Spinal cord (tissue), 9 donors: ENCODE measurements at regions not wholly inside any gene's neighbourhood (a gene's known extent, or its start where the extent isn't known, plus 50 kb on each side); places are given as distances from the start of the nearest gene placed in this dataset.

Experiments used
- DNase-seq, 6 donors: peaks; one replicate each; pipeline versions ENCODE4 v3.0.0 to v3.0.0-alpha.2; 2013 to 2015; ENCODE audit warnings: low spot score in 6 of 6, low read depth in 4 of 6
- H3K27ac ChIP-seq: one replicate; pipeline ENCODE4 v1.5.1; 2013; ENCODE audit warnings: low read depth, low read length, control low read depth
- H3K27me3 ChIP-seq: one replicate; pipeline ENCODE4 v1.6.1; 2013; ENCODE audit warnings: low read length; ENCODE audit not compliant: control insufficient read depth, insufficient read depth
- H3K36me3 ChIP-seq: one replicate; pipeline ENCODE4 v1.6.1; 2013; ENCODE audit warnings: low read length; ENCODE audit not compliant: control insufficient read depth, insufficient read depth
- H3K4me1 ChIP-seq: one replicate; pipeline ENCODE4 v1.6.1; 2013; ENCODE audit warnings: low read length; ENCODE audit not compliant: control insufficient read depth, insufficient read depth
- H3K4me3 ChIP-seq: one replicate; pipeline ENCODE4 v1.5.1; 2013; ENCODE audit warnings: low read depth, low read length, control low read depth
- H3K9me3 ChIP-seq: one replicate; pipeline ENCODE4 v1.6.1; 2013; ENCODE audit warnings: low read length; ENCODE audit not compliant: control insufficient read depth, insufficient read depth
- WGBS: methylation state at CpG from one replicate; pipeline ENCODE4 v1.1.5; 2013; ENCODE audit warnings: missing lambda C conversion rate; ENCODE audit not compliant: insufficient coverage; 5-methylcytosine and 5-hydroxymethylcytosine counted together
- donor health status: healthy.

GRCh38 chr9:71562140-71562539, 206.2 kb downstream of the CEMIP2 start:
- no peak for DNase-seq
- Histone ChIP-seq H3K27ac (no peak overlapping the region), H3K9me3 (no peaks in the 10 kb centered on the region), H3K27me3 (no peaks in the 10 kb centered on the region), H3K4me1 (peaks cover 3% of the 10 kb centered on the region), H3K36me3 (no peaks in the 10 kb centered on the region), H3K4me3 (no peak overlapping the region)
- no CpG with 5 or more reads among the region's 4 CpGs for WGBS

GRCh38 chr9:71557310-71557709, 211.0 kb downstream of the CEMIP2 start:
- Histone ChIP-seq H3K4me1 (peaks cover 6% of the 10 kb centered on the region), H3K36me3 (no peaks in the 10 kb centered on the region), H3K27ac (no peak overlapping the region), H3K9me3 (no peaks in the 10 kb centered on the region), H3K27me3 (peaks cover 2% of the 10 kb centered on the region), H3K4me3 (no peak overlapping the region)
- DNase-seq = peak in 1 of 6 donors; percentile 9
- 100% methylated on average over 1 of the region's 2 CpGs for WGBS

DNA sequence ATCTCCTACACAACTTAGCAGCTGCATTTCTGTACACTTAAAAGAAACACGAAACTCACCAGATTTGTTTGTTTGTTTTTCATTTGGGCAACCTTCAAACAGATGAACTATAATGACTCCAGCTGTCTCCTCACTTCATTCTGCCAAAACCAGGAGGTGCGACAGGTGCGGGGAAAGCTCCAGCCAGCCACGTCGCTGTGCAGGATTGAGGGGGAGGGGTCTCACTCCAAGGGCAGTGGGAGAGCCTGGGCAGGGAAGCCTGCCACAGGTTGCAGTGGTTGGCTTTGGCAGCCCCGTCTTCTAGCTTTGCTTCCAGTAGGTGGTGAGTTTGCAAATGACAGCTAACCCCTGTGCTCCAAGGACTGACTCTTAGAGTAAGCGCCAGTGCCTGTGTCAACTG, 215.8 kb downstream of the CEMIP2 start:
- peak in 2 of 6 donors; percentile 33 to 55 for DNase-seq
- 9% methylated on average over 5 of the region's 7 CpGs for WGBS
- no peak overlapping the region for H3K4me3 ChIP-seq

GRCh38 chr9:71549023-71549422, 219.3 kb downstream of the CEMIP2 start:
- DNase-seq = no peak
- no peak overlapping the region for H3K4me3 ChIP-seq
- H3K27me3 ChIP-seq = peaks cover 2% of the 10 kb centered on the region
- no peaks in the 10 kb centered on the region for H3K36me3 ChIP-seq
- peaks cover 3% of the 10 kb centered on the region for H3K4me1 ChIP-seq
- WGBS = 100% methylated on average over 2 of the region's 2 CpGs
- no peak overlapping the region for H3K27ac ChIP-seq
- no peaks in the 10 kb centered on the region for H3K9me3 ChIP-seq

More for the DNA sequence above, 215.8 kb downstream of the CEMIP2 start:
- H3K4me1 ChIP-seq = peaks cover 3% of the 10 kb centered on the region
- peaks cover 2% of the 10 kb centered on the region for H3K27me3 ChIP-seq
- H3K9me3 ChIP-seq = no peaks in the 10 kb centered on the region
- no peaks in the 10 kb centered on the region for H3K36me3 ChIP-seq
- H3K27ac ChIP-seq = no peak overlapping the region

GRCh38 chr9:71544464-71544863, 223.8 kb downstream of the CEMIP2 start:
- Histone ChIP-seq H3K27me3 (no peaks in the 10 kb centered on the region), H3K36me3 (no peaks in the 10 kb centered on the region), H3K9me3 (no peaks in the 10 kb centered on the region), H3K4me1 (no peaks in the 10 kb centered on the region), H3K4me3 (no peak overlapping the region), H3K27ac (no peak overlapping the region)
- no peak for DNase-seq
- WGBS = 93% methylated on average over 2 of the region's 4 CpGs

- H3K4me3 ChIP-seq = no peak overlapping the region
- H3K4me1 ChIP-seq = no peaks in the 10 kb centered on the region
- WGBS = no CpG with 5 or more reads among the region's 2 CpGs
- no peaks in the 10 kb centered on the region for H3K27me3 ChIP-seq
- H3K9me3 ChIP-seq = no peaks in the 10 kb centered on the region
- H3K36me3 ChIP-seq = no peaks in the 10 kb centered on the region
- DNase-seq = peak in 1 of 6 donors; percentile 19
- H3K27ac ChIP-seq = no peak overlapping the region
These were observed 226.9 kb downstream of the CEMIP2 start for GRCh38 chr9:71541436-71541835.

DNA sequence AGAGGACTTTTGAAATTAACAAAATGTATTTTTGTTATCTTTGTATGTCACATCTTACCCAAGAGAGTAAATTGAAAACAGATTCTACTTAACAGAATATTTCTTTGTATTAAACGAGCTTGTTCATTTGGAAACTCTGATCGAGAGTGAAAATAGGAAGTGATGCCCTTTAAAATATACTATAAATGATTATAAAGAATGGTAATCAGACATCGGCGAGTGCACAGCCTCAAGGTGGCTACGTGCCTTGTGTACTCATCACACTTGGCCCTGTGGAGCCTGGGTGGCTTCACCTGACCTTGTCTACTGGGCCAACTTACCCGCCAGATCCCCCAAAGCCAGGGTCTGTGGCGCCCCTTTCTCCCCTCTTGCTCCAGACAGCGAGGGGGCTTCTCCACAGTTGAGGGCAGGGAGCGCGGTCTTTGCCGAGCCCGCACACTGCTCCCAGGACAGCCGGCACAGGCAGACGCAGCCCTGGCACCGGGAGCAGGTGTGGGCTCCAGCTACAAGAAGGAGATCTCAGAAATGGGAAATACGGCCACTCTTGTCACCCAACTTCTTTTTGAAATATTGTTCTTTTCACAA, 243.2 kb downstream of the CEMIP2 start:
- no peak overlapping the region for H3K4me3 ChIP-seq
- H3K27ac ChIP-seq = no peak overlapping the region
- no peaks in the 10 kb centered on the region for H3K9me3 ChIP-seq
- H3K27me3 ChIP-seq = no peaks in the 10 kb centered on the region
- WGBS = 95% methylated on average over 12 of the region's 16 CpGs
- DNase-seq = no peak
- no peaks in the 10 kb centered on the region for H3K36me3 ChIP-seq
- no peaks in the 10 kb centered on the region for H3K4me1 ChIP-seq

GRCh38 chr9:71524516-71524915, 243.8 kb downstream of the CEMIP2 start:
- Histone ChIP-seq H3K4me1 (no peaks in the 10 kb centered on the region), H3K36me3 (no peaks in the 10 kb centered on the region), H3K27ac (no peak overlapping the region), H3K27me3 (no peaks in the 10 kb centered on the region), H3K4me3 (no peak overlapping the region), H3K9me3 (no peaks in the 10 kb centered on the region)
- 40% methylated on average over 1 of the region's 1 CpG for WGBS
- DNase-seq = no peak

DNA sequence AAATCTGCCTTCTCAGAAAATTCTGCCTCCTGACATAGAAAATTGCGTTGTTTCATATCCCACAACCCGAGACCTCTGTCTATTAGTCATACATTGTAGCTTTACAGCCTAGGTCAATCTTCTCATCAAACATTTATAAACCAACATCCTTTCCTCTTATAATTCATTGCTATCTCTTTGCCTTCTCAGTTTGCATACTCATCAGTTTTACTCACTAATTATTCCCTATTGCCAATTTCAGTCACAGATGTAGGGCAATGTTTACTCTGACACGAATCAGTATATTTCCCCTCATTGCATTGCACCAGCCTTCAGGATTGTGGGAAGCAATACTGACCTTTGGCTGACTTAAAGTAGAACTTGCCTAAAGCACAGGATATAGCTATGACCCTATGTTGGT, 247.2 kb downstream of the CEMIP2 start:
- 78% methylated on average over 3 of the region's 3 CpGs for WGBS
- Histone ChIP-seq H3K27me3 (no peaks in the 10 kb centered on the region), H3K36me3 (no peaks in the 10 kb centered on the region), H3K4me3 (no peak overlapping the region), H3K9me3 (no peaks in the 10 kb centered on the region), H3K27ac (no peak overlapping the region), H3K4me1 (peaks cover 4% of the 10 kb centered on the region)
- no peak for DNase-seq

DNA sequence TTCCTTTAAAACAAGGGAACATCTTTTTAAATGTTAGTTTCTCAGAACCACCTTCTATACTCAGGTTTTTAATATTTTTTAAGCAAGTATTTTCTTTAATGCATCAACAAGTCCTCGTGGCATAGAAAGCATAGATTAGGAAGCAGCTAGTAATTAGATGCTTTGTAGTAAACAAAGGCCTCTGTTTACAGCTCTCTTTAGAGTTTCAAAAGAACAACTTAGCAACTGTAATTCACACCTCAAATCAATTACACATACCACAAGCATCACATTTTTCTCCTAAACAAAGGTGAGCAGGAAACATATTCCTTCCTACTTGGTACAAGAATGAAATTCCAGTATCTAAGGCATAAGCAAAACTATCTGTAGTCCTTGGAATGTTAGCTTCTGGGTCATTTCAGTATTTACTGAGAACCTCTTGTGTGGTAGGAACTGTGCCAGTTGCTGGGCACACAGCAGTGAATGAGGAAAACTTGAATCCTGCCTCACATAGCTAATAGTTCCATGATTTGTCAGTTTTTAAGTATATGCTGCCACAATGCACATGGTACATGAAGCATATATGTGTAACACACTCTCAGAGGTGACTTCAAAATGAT, 249.1 kb downstream of the CEMIP2 start:
- H3K4me3 ChIP-seq = no peak overlapping the region
- peak in 4 of 6 donors; percentile 11 to 51 (median 30) for DNase-seq
- H3K27ac ChIP-seq = peak overlapping the region; percentile 2
- no peaks in the 10 kb centered on the region for H3K27me3 ChIP-seq
- no peaks in the 10 kb centered on the region for H3K9me3 ChIP-seq
- H3K36me3 ChIP-seq = no peaks in the 10 kb centered on the region
- peaks cover 4% of the 10 kb centered on the region for H3K4me1 ChIP-seq
- no CpG with 5 or more reads among the region's 1 CpG for whole genome bisulfite sequencing
